ENCODE measurements at regions not wholly inside any gene's neighbourhood (a gene's known extent, or its start where the extent isn't known, plus 50 kb on each side); places are given as distances from the start of the nearest gene placed in this dataset.

- Mint-ChIP-seq H3K27me3 (no peaks in the 10 kb centered on the region), H3K27ac (no peak overlapping the region), H3K4me1 (no peaks in the 10 kb centered on the region), H3K9me3 (no peaks in the 10 kb centered on the region), H3K4me3 (no peak overlapping the region), H3K36me3 (no peaks in the 10 kb centered on the region)
- DNase-seq, result no peak
These were observed 525.0 kb upstream of the SEMA3D start for GRCh38 chr7:85711894-85712293.

GRCh38 chr7:85710960-85711359 lies 524.1 kb upstream of the SEMA3D start:
- H3K4me1 Mint-ChIP-seq, result no peaks in the 10 kb centered on the region
- no peak overlapping the region for H3K4me3 Mint-ChIP-seq
- no peak for DNase-seq
- no peak overlapping the region for H3K27ac Mint-ChIP-seq
- H3K36me3 Mint-ChIP-seq, result no peaks in the 10 kb centered on the region
- no peaks in the 10 kb centered on the region for H3K9me3 Mint-ChIP-seq
- no peaks in the 10 kb centered on the region for H3K27me3 Mint-ChIP-seq

- Mint-ChIP-seq H3K36me3 (no peaks in the 10 kb centered on the region), H3K4me1 (no peaks in the 10 kb centered on the region), H3K27ac (no peak overlapping the region), H3K27me3 (no peaks in the 10 kb centered on the region), H3K4me3 (no peak overlapping the region), H3K9me3 (no peaks in the 10 kb centered on the region)
- no peak for DNase-seq
These were observed 521.4 kb upstream of the SEMA3D start for GRCh38 chr7:85708221-85708620.

- DNase-seq, result no peak
- Mint-ChIP-seq H3K4me1 (no peaks in the 10 kb centered on the region), H3K27me3 (no peaks in the 10 kb centered on the region), H3K27ac (no peak overlapping the region), H3K4me3 (no peak overlapping the region), H3K9me3 (no peaks in the 10 kb centered on the region), H3K36me3 (no peaks in the 10 kb centered on the region)
These were observed 518.2 kb upstream of the SEMA3D start for GRCh38 chr7:85705076-85705475.

- no peaks in the 10 kb centered on the region for H3K9me3 Mint-ChIP-seq
- H3K36me3 Mint-ChIP-seq, result no peaks in the 10 kb centered on the region
- DNase-seq, result no peak
- no peaks in the 10 kb centered on the region for H3K27me3 Mint-ChIP-seq
- H3K27ac Mint-ChIP-seq, result no peak overlapping the region
- no peak overlapping the region for H3K4me3 Mint-ChIP-seq
- no peaks in the 10 kb centered on the region for H3K4me1 Mint-ChIP-seq
These were observed 516.6 kb upstream of the SEMA3D start for GRCh38 chr7:85703251-85704010.

GRCh38 chr7:85702348-85702747 lies 515.5 kb upstream of the SEMA3D start:
- Mint-ChIP-seq H3K9me3 (no peaks in the 10 kb centered on the region), H3K27ac (no peak overlapping the region), H3K4me1 (no peaks in the 10 kb centered on the region)

GRCh38 chr7:85699482-85699881 lies 512.6 kb upstream of the SEMA3D start:
- Mint-ChIP-seq H3K27ac (no peak overlapping the region), H3K4me3 (no peak overlapping the region), H3K4me1 (no peaks in the 10 kb centered on the region), H3K27me3 (no peaks in the 10 kb centered on the region), H3K9me3 (no peaks in the 10 kb centered on the region), H3K36me3 (no peaks in the 10 kb centered on the region)
- no peak for DNase-seq

More at GRCh38 chr7:85702348-85702747, 515.5 kb upstream of the SEMA3D start:
- DNase-seq, result no peak
- Mint-ChIP-seq H3K27me3 (no peaks in the 10 kb centered on the region), H3K4me3 (no peak overlapping the region), H3K36me3 (no peaks in the 10 kb centered on the region)

GRCh38 chr7:85695533-85695932 lies 508.7 kb upstream of the SEMA3D start:
- H3K27ac Mint-ChIP-seq, result no peak overlapping the region
- H3K9me3 Mint-ChIP-seq, result no peaks in the 10 kb centered on the region
- no peak overlapping the region for H3K4me3 Mint-ChIP-seq
- H3K36me3 Mint-ChIP-seq, result no peaks in the 10 kb centered on the region
- no peaks in the 10 kb centered on the region for H3K27me3 Mint-ChIP-seq
- DNase-seq, result no peak
- no peaks in the 10 kb centered on the region for H3K4me1 Mint-ChIP-seq

- no peak overlapping the region for H3K27ac Mint-ChIP-seq
These were observed 508.2 kb upstream of the SEMA3D start for GRCh38 chr7:85695041-85695440.

GRCh38 chr7:85693326-85693725 lies 506.5 kb upstream of the SEMA3D start:
- H3K27ac Mint-ChIP-seq, result no peak overlapping the region

More at GRCh38 chr7:85695041-85695440, 508.2 kb upstream of the SEMA3D start:
- no peaks in the 10 kb centered on the region for H3K9me3 Mint-ChIP-seq
- H3K4me3 Mint-ChIP-seq, result no peak overlapping the region
- no peak for DNase-seq
- H3K36me3 Mint-ChIP-seq, result no peaks in the 10 kb centered on the region
- H3K4me1 Mint-ChIP-seq, result no peaks in the 10 kb centered on the region
- H3K27me3 Mint-ChIP-seq, result no peaks in the 10 kb centered on the region

GRCh38 chr7:85688712-85689111 lies 501.9 kb upstream of the SEMA3D start:
- DNase-seq, result no peak
- Mint-ChIP-seq H3K9me3 (peaks cover 3% of the 10 kb centered on the region), H3K27me3 (no peaks in the 10 kb centered on the region), H3K4me1 (no peaks in the 10 kb centered on the region), H3K27ac (no peak overlapping the region), H3K4me3 (no peak overlapping the region), H3K36me3 (no peaks in the 10 kb centered on the region)

More at GRCh38 chr7:85693326-85693725, 506.5 kb upstream of the SEMA3D start:
- Mint-ChIP-seq H3K9me3 (peaks cover 2% of the 10 kb centered on the region), H3K27me3 (no peaks in the 10 kb centered on the region), H3K36me3 (no peaks in the 10 kb centered on the region), H3K4me3 (no peak overlapping the region), H3K4me1 (no peaks in the 10 kb centered on the region)
- DNase-seq, result no peak

- Mint-ChIP-seq H3K27me3 (no peaks in the 10 kb centered on the region), H3K4me1 (no peaks in the 10 kb centered on the region), H3K4me3 (no peak overlapping the region), H3K9me3 (peaks cover 3% of the 10 kb centered on the region), H3K36me3 (no peaks in the 10 kb centered on the region), H3K27ac (no peak overlapping the region)
- DNase-seq, result no peak
These were observed 499.7 kb upstream of the SEMA3D start for GRCh38 chr7:85686401-85687181.

GRCh38 chr7:85685901-85686300 lies 499.0 kb upstream of the SEMA3D start:
- H3K4me1 Mint-ChIP-seq, result no peaks in the 10 kb centered on the region
- H3K27ac Mint-ChIP-seq, result no peak overlapping the region
- H3K27me3 Mint-ChIP-seq, result no peaks in the 10 kb centered on the region
- no peak overlapping the region for H3K4me3 Mint-ChIP-seq
- DNase-seq, result no peak
- peaks cover 3% of the 10 kb centered on the region for H3K9me3 Mint-ChIP-seq
- H3K36me3 Mint-ChIP-seq, result no peaks in the 10 kb centered on the region

- no peak for DNase-seq
- H3K4me1 Mint-ChIP-seq, result no peaks in the 10 kb centered on the region
- H3K4me3 Mint-ChIP-seq, result no peak overlapping the region
- no peaks in the 10 kb centered on the region for H3K36me3 Mint-ChIP-seq
- no peaks in the 10 kb centered on the region for H3K27me3 Mint-ChIP-seq
- H3K27ac Mint-ChIP-seq, result no peak overlapping the region
- peaks cover 5% of the 10 kb centered on the region for H3K9me3 Mint-ChIP-seq
These were observed 496.2 kb upstream of the SEMA3D start for GRCh38 chr7:85682833-85683620.

GRCh38 chr7:85681241-85681640 lies 494.4 kb upstream of the SEMA3D start:
- Mint-ChIP-seq H3K36me3 (no peaks in the 10 kb centered on the region), H3K4me1 (no peaks in the 10 kb centered on the region), H3K27ac (no peak overlapping the region), H3K4me3 (no peak overlapping the region), H3K27me3 (no peaks in the 10 kb centered on the region), H3K9me3 (peaks cover 5% of the 10 kb centered on the region)
- no peak for DNase-seq
